ENCODE measurements at regions not wholly inside any gene's neighbourhood (a gene's known extent, or its start where the extent isn't known, plus 50 kb on each side); places are given as distances from the start of the nearest gene placed in this dataset.

- no peak overlapping the region for H3K4me3 ChIP-seq (ENCODE audit: low read length)
- H2AFZ ChIP-seq (ENCODE audit: low read length), result no peak overlapping the region
- no peak for ATAC-seq
- no peak overlapping the region for H3K27ac ChIP-seq (ENCODE audit: low read length)
- intact Hi-C loops (cut with micrococcal nuclease), result no loop called here
- H3K9me3 ChIP-seq (ENCODE audit: low read length), result no peaks in the 10 kb centered on the region
- BruUV-seq (replicated peaks), result no TSS peak
- H3K27me3 ChIP-seq (ENCODE audit: low read length), result peaks cover 18% of the 10 kb centered on the region
- POLR2A ChIA-PET (ENCODE audit: unreplicated experiment), result no interaction called here
- no peak overlapping the region for H3K4me2 ChIP-seq (ENCODE audit: low read length)
- no peaks in the 10 kb centered on the region for H3F3A ChIP-seq (ENCODE audit: low read length, unreplicated experiment)
- DNase-seq, result no peak
- no peaks in the 10 kb centered on the region for H3K36me3 ChIP-seq (ENCODE audit: low read depth, low read length)
- CTCF ChIA-PET, result no interaction called here
- no peak for TF ChIP-seq CTCF (conservative IDR thresholded peaks at IDR 0.05; ENCODE audit: low read depth, low read length)
- no peak for TF ChIP-seq EZH2 (IDR thresholded peaks at IDR 0.05; ENCODE audit: low read length, unreplicated experiment)
- TF ChIP-seq EZH2phosphoT487 (IDR thresholded peaks at IDR 0.05; ENCODE audit: borderline replicate concordance, low read length), result no peak
- H4K20me1 ChIP-seq (ENCODE audit: low read length), result no peaks in the 10 kb centered on the region
- H3K4me1 ChIP-seq (ENCODE audit: insufficient read depth, low read length), result no peaks in the 10 kb centered on the region
- H3K9ac ChIP-seq (ENCODE audit: low read length), result no peak overlapping the region
- no peaks in the 10 kb centered on the region for H3K79me2 ChIP-seq (ENCODE audit: low read length)
- no peaks in the 10 kb centered on the region for H3K9me2 ChIP-seq (replicated peaks; ENCODE audit: low read length)
Measured at GRCh38 chr21:41054018-41054578, 113.9 kb upstream of the BACE2 start.

GRCh38 chr21:41055266-41055665 lies 112.7 kb upstream of the BACE2 start:
- Histone ChIP-seq H3K79me2 (ENCODE audit: low read length) (no peaks in the 10 kb centered on the region), H3K9ac (ENCODE audit: low read length) (no peak overlapping the region), H3K4me3 (ENCODE audit: low read length) (no peak overlapping the region), H2AFZ (ENCODE audit: low read length) (no peak overlapping the region), H3K9me3 (ENCODE audit: low read length) (no peaks in the 10 kb centered on the region), H3K9me2 (replicated peaks; ENCODE audit: low read length) (no peaks in the 10 kb centered on the region), H3K36me3 (ENCODE audit: low read depth, low read length) (no peaks in the 10 kb centered on the region), H3K4me2 (ENCODE audit: low read length) (no peak overlapping the region), H3K4me1 (ENCODE audit: insufficient read depth, low read length) (no peaks in the 10 kb centered on the region), H3F3A (ENCODE audit: low read length, unreplicated experiment) (no peaks in the 10 kb centered on the region), H3K27ac (ENCODE audit: low read length) (no peak overlapping the region), H3K27me3 (ENCODE audit: low read length) (peaks cover 18% of the 10 kb centered on the region), H4K20me1 (ENCODE audit: low read length) (no peaks in the 10 kb centered on the region)
- ATAC-seq (no peak), DNase-seq (no peak)
- no TSS peak for BruUV-seq (replicated peaks)
- ChIA-PET POLR2A (ENCODE audit: unreplicated experiment) (no interaction called here), CTCF (no interaction called here)
- no peak for TF ChIP-seq EZH2 (IDR thresholded peaks at IDR 0.05; ENCODE audit: low read length, unreplicated experiment)
- TF ChIP-seq CTCF (conservative IDR thresholded peaks at IDR 0.05; ENCODE audit: low read depth, low read length), result no peak
- no peak for TF ChIP-seq EZH2phosphoT487 (IDR thresholded peaks at IDR 0.05; ENCODE audit: borderline replicate concordance, low read length)
- intact Hi-C loops (cut with micrococcal nuclease), result no loop called here

GRCh38 chr21:41059871-41060270 lies 108.1 kb upstream of the BACE2 start:
- no TSS peak for BruUV-seq (replicated peaks)
- no peak overlapping the region for H2AFZ ChIP-seq (ENCODE audit: low read length)
- H3F3A ChIP-seq (ENCODE audit: low read length, unreplicated experiment), result no peaks in the 10 kb centered on the region
- ChIA-PET CTCF (no interaction called here), POLR2A (ENCODE audit: unreplicated experiment) (no interaction called here)
- H3K4me1 ChIP-seq (ENCODE audit: insufficient read depth, low read length), result no peaks in the 10 kb centered on the region
- no peak overlapping the region for H3K4me3 ChIP-seq (ENCODE audit: low read length)
- intact Hi-C loops (cut with micrococcal nuclease), result no loop called here
- TF ChIP-seq EZH2 (IDR thresholded peaks at IDR 0.05; ENCODE audit: low read length, unreplicated experiment) (no peak), CTCF (conservative IDR thresholded peaks at IDR 0.05; ENCODE audit: low read depth, low read length) (no peak), EZH2phosphoT487 (IDR thresholded peaks at IDR 0.05; ENCODE audit: borderline replicate concordance, low read length) (no peak)
- H3K79me2 ChIP-seq (ENCODE audit: low read length), result no peaks in the 10 kb centered on the region
- H3K27ac ChIP-seq (ENCODE audit: low read length), result no peak overlapping the region
- no peaks in the 10 kb centered on the region for H4K20me1 ChIP-seq (ENCODE audit: low read length)
- no peaks in the 10 kb centered on the region for H3K36me3 ChIP-seq (ENCODE audit: low read depth, low read length)
- ATAC-seq (no peak), DNase-seq (no peak)
- H3K9me2 ChIP-seq (replicated peaks; ENCODE audit: low read length), result no peaks in the 10 kb centered on the region
- peaks cover 32% of the 10 kb centered on the region for H3K27me3 ChIP-seq (ENCODE audit: low read length)
- H3K4me2 ChIP-seq (ENCODE audit: low read length), result no peak overlapping the region
- no peak overlapping the region for H3K9ac ChIP-seq (ENCODE audit: low read length)
- H3K9me3 ChIP-seq (ENCODE audit: low read length), result no peaks in the 10 kb centered on the region

All from PC-3 (cell line).